ENCODE measurements at regions not wholly inside any gene's neighbourhood (a gene's known extent, or its start where the extent isn't known, plus 50 kb on each side); places are given as distances from the start of the nearest gene placed in this dataset.
"Not testable (repeated sequence)": the region's sequence is repeated elsewhere in the genome, so short reads cannot be mapped to it uniquely, and the experiment has no call there.

- no peak for DNase-seq (ENCODE audit: low read depth)
Measured at GRCh38 chr3:166085164-166085856, 248.1 kb upstream of the BCHE start.

- DNase-seq (ENCODE audit: low read depth), result no peak
Measured at GRCh38 chr3:166080096-166080495, 242.9 kb upstream of the BCHE start.

GRCh38 chr3:166071831-166072230 is 234.6 kb upstream of the BCHE start:
- DNase-seq (ENCODE audit: low read depth), result no peak

GRCh38 chr3:166064476-166064875 is 227.3 kb upstream of the BCHE start:
- DNase-seq (ENCODE audit: low read depth), result no peak

GRCh38 chr3:166060789-166061479 is 223.7 kb upstream of the BCHE start:
- no peak for DNase-seq (ENCODE audit: low read depth)

GRCh38 chr3:166052440-166052839 is 215.2 kb upstream of the BCHE start:
- no peak for DNase-seq (ENCODE audit: low read depth)

- no peak for DNase-seq (ENCODE audit: low read depth)
Measured at GRCh38 chr3:166029507-166029906, 192.3 kb upstream of the BCHE start.

- peak; percentile 13 for DNase-seq (ENCODE audit: low read depth)
Measured at GRCh38 chr3:166013073-166013679, 176.0 kb upstream of the BCHE start.

GRCh38 chr3:166011771-166012170 is 174.5 kb upstream of the BCHE start:
- DNase-seq (ENCODE audit: low read depth), result no peak

GRCh38 chr3:166005126-166005525 is 167.9 kb upstream of the BCHE start:
- no peak for DNase-seq (ENCODE audit: low read depth)

GRCh38 chr3:165994293-165994692 is 157.1 kb upstream of the BCHE start:
- no peak for DNase-seq (ENCODE audit: low read depth)

- DNase-seq (ENCODE audit: low read depth), result no peak
Measured at GRCh38 chr3:165984589-165984988, 147.4 kb upstream of the BCHE start.

- DNase-seq (ENCODE audit: low read depth), result no peak
Measured at GRCh38 chr3:165983284-165983683, 146.1 kb upstream of the BCHE start.

GRCh38 chr3:165981318-165981717 is 144.1 kb upstream of the BCHE start:
- no peak for DNase-seq (ENCODE audit: low read depth)

GRCh38 chr3:165960825-165961224 is 123.6 kb upstream of the BCHE start:
- not testable (repeated sequence) for DNase-seq (ENCODE audit: low read depth)

GRCh38 chr3:165954171-165954570 is 116.9 kb upstream of the BCHE start:
- DNase-seq (ENCODE audit: low read depth), result no peak

- DNase-seq (ENCODE audit: low read depth), result no peak
Measured at GRCh38 chr3:165946360-165946759, 109.1 kb upstream of the BCHE start.

- no peak for DNase-seq (ENCODE audit: low read depth)
Measured at GRCh38 chr3:165938986-165939540, 101.8 kb upstream of the BCHE start.

- DNase-seq (ENCODE audit: low read depth), result not testable (repeated sequence)
Measured at GRCh38 chr3:165936081-165936480, 98.9 kb upstream of the BCHE start.

- DNase-seq (ENCODE audit: low read depth), result not testable (repeated sequence)
Measured at GRCh38 chr3:165924301-165924791, 87.1 kb upstream of the BCHE start.

- DNase-seq (ENCODE audit: low read depth), result no peak
Measured at GRCh38 chr3:165920984-165921383, 83.8 kb upstream of the BCHE start.

GRCh38 chr3:165919284-165919683 is 82.1 kb upstream of the BCHE start:
- no peak for DNase-seq (ENCODE audit: low read depth)

GRCh38 chr3:165918657-165918979 is 81.4 kb upstream of the BCHE start:
- no peak for DNase-seq (ENCODE audit: low read depth)

Measured in forelimb muscle (tissue), 1 donor.